Panc1 (cell line): ENCODE measurements at regions not wholly inside any gene's neighbourhood (a gene's known extent, or its start where the extent isn't known, plus 50 kb on each side); places are given as distances from the start of the nearest gene placed in this dataset.

Experiments used
- ATAC-seq: fragments of 200-7000 bp; cut with Tn5 transposase; 2 replicates; pipeline ENCODE4 v1.9.1; 2020; ENCODE audit warnings: mild to moderate bottlenecking, moderate library complexity
- BruUV-seq: library from RNA; stranded (reverse); fragments of 400-500 nt; replicated peaks from 2 replicates; lab custom pipeline; 2021; lab: Mats Ljungman, UMichigan
- CTCF ChIA-PET: fragments of 300-600 bp; sonication (Branson Sonifier 250); formaldehyde crosslinking; loops from one replicate; lab custom pipeline; 2022; ENCODE audit warnings: antibody characterized with exemption; lab: Charles Lee
- POLR2A ChIA-PET: fragments of 300-600 bp; sonication (Branson Sonifier 250); formaldehyde crosslinking; loops from one replicate; lab custom pipeline; 2022; ENCODE audit warnings: antibody characterized with exemption; lab: Charles Lee
- DNase-seq: peaks from one replicate; pipeline ENCODE4 v3.0.0-alpha.2; 2010; ENCODE audit warnings: low read depth, low spot score
- H3K27ac ChIP-seq: 2 replicates; pipeline ENCODE4 v1.5.1; 2011; ENCODE audit warnings: mild to moderate bottlenecking, low read length, inconsistent platforms
- H3K27me3 ChIP-seq: fragments of 200-500 bp; sonication (Bioruptor generic); 2 replicates; pipeline ENCODE4 v1.6.0; 2014; ENCODE audit warnings: low read length, inconsistent platforms; ENCODE audit not compliant: control insufficient read depth, insufficient read depth
- H3K36me3 ChIP-seq: fragments of 200-500 bp; sonication (Bioruptor generic); 2 replicates; pipeline ENCODE4 v1.5.1; 2014; ENCODE audit warnings: inconsistent platforms, mild to moderate bottlenecking, low read length, moderate library complexity; ENCODE audit not compliant: control insufficient read depth, insufficient read depth
- H3K4me1 ChIP-seq: 2 replicates; pipeline ENCODE4 v1.5.1; 2011; ENCODE audit warnings: inconsistent platforms, mild to moderate bottlenecking, low read length, moderate library complexity; ENCODE audit not compliant: control insufficient read depth, insufficient read depth
- H3K4me3 ChIP-seq, 2 experiments: 2 replicates each; pipeline ENCODE4 v1.5.1; 2011 to 2012; ENCODE audit warnings: low read depth in 2 of 2, low read length in 2 of 2, mild to moderate bottlenecking in 2 of 2, inconsistent platforms in 1 of 2, moderate library complexity in 1 of 2
- H3K9me3 ChIP-seq: fragments of 200-500 bp; sonication (Bioruptor generic); 2 replicates; pipeline ENCODE4 v1.5.1; 2014; ENCODE audit warnings: low read depth, mild to moderate bottlenecking, inconsistent platforms, low read length, moderate library complexity; ENCODE audit not compliant: control insufficient read depth, insufficient read depth
- CTCF ChIP-seq: fragments of 450-650 bp; IDR thresholded peaks from 2 replicates; pipeline ENCODE4 v1.5.1; 2017; ENCODE audit warnings: mild to moderate bottlenecking
- POLR2AphosphoS5 ChIP-seq: IDR thresholded peaks from 2 replicates; pipeline ENCODE4 v1.6.1; 2012; ENCODE audit warnings: mild to moderate bottlenecking, low read depth, low read length, moderate library complexity
- REST ChIP-seq, 2 experiments: IDR thresholded peaks; 2 replicates each; pipeline ENCODE4 v1.6.1; 2011 to 2012; ENCODE audit warnings: low read depth in 2 of 2, control low read depth in 1 of 2, low read length in 1 of 2, mild to moderate bottlenecking in 1 of 2, moderate library complexity in 1 of 2; ENCODE audit not compliant: insufficient read depth in 1 of 2
- SIN3A ChIP-seq: IDR thresholded peaks from 2 replicates; pipeline ENCODE4 v1.6.1; 2012; ENCODE audit warnings: low read depth, mild to moderate bottlenecking, low read length, moderate library complexity, borderline replicate concordance; ENCODE audit not compliant: insufficient read depth
- TCF7L2 ChIP-seq: IDR thresholded peaks from 2 replicates; pipeline ENCODE4 v1.6.1; 2011; ENCODE audit warnings: mild to moderate bottlenecking, low read depth, low read length, inconsistent platforms
- in situ Hi-C: cut with HindIII; loops from 2 replicates; pipeline ENCODE4 v1.10.0; 2016; ENCODE audit warnings: low sequenced_read_pairs, low pct_unique_long_range_greater_than_20kb
- intact Hi-C: fragments of 100-400 bp; cut with micrococcal nuclease; formaldehyde crosslinking; loops from one replicate; pipeline ENCODE4 v1.10.0; 2022; ENCODE audit not compliant: unreplicated experiment

- no peaks in the 10 kb centered on the region for H3K9me3 ChIP-seq
- no peaks in the 10 kb centered on the region for H3K4me1 ChIP-seq
- intact Hi-C loops (no loop called here), in situ Hi-C loops (no loop called here)
- DNase-seq (no peak), ATAC-seq (no peak)
- H3K27ac ChIP-seq = no peak overlapping the region
- no peaks in the 10 kb centered on the region for H3K36me3 ChIP-seq
- no peaks in the 10 kb centered on the region for H3K27me3 ChIP-seq
- H3K4me3 ChIP-seq = no peak overlapping the region
- TF ChIP-seq REST (IDR thresholded peaks at IDR 0.05; ENCODE audit: insufficient read depth in 1 of 2, low read depth in 2 of 2, low read length in 1 of 2) = no peak
- no peak for TF ChIP-seq POLR2AphosphoS5
- no peak for TF ChIP-seq CTCF
- TF ChIP-seq SIN3A = no peak
- no peak for TF ChIP-seq TCF7L2
- ChIA-PET CTCF (no interaction called here), POLR2A (no interaction called here)
- no TSS peak for BruUV-seq
These were observed 401.3 kb downstream of the KCNJ3 start for GRCh38 chr2:155099784-155100183.

GRCh38 chr2:155095613-155096012 lies 397.1 kb downstream of the KCNJ3 start:
- CTCF ChIA-PET = no interaction called here
- POLR2A ChIA-PET = no interaction called here
- BruUV-seq = no TSS peak
- Histone ChIP-seq H3K36me3 (no peaks in the 10 kb centered on the region), H3K27ac (no peak overlapping the region), H3K4me1 (no peaks in the 10 kb centered on the region), H3K4me3 (no peak overlapping the region), H3K27me3 (no peaks in the 10 kb centered on the region), H3K9me3 (no peaks in the 10 kb centered on the region)
- ATAC-seq (no peak), DNase-seq (no peak)
- in situ Hi-C loops (no loop called here), intact Hi-C loops (no loop called here)
- TF ChIP-seq SIN3A = no peak

- no peak overlapping the region for H3K4me3 ChIP-seq
- CTCF ChIA-PET = no interaction called here
- in situ Hi-C loops (no loop called here), intact Hi-C loops (no loop called here)
- H3K9me3 ChIP-seq = no peaks in the 10 kb centered on the region
- H3K4me1 ChIP-seq = no peaks in the 10 kb centered on the region
- no peaks in the 10 kb centered on the region for H3K27me3 ChIP-seq
- DNase-seq (no peak), ATAC-seq (no peak)
- no peak overlapping the region for H3K27ac ChIP-seq
- no TSS peak for BruUV-seq
- POLR2A ChIA-PET = no interaction called here
- no peaks in the 10 kb centered on the region for H3K36me3 ChIP-seq
- TF ChIP-seq POLR2AphosphoS5 (no peak), SIN3A (no peak), TCF7L2 (no peak), CTCF (no peak), REST (IDR thresholded peaks at IDR 0.05; ENCODE audit: insufficient read depth in 1 of 2, low read depth in 2 of 2, low read length in 1 of 2) (no peak)
These were observed 381.9 kb downstream of the KCNJ3 start for GRCh38 chr2:155080373-155080772.
